ENCODE measurements at regions not wholly inside any gene's neighbourhood (a gene's known extent, or its start where the extent isn't known, plus 50 kb on each side); places are given as distances from the start of the nearest gene placed in this dataset.

- Histone ChIP-seq H3K4me2 (ENCODE audit: low read length) (no peak overlapping the region), H3K79me2 (ENCODE audit: low read length) (no peaks in the 10 kb centered on the region), H3K9me3 (ENCODE audit: insufficient read depth, low read length) (no peaks in the 10 kb centered on the region), H2AFZ (ENCODE audit: low read depth, low read length) (no peak overlapping the region), H3K36me3 (replicated peaks; ENCODE audit: low read depth, low read length) (no peaks in the 10 kb centered on the region), H4K20me1 (ENCODE audit: insufficient read depth, low read length) (no peaks in the 10 kb centered on the region), H3K4me3 (ENCODE audit: low read length) (no peak overlapping the region), H3K9ac (ENCODE audit: low read length) (no peak overlapping the region), H3K4me1 (ENCODE audit: low read length) (no peaks in the 10 kb centered on the region), H3K27ac (ENCODE audit: low read length) (no peak overlapping the region), H3K27me3 (ENCODE audit: low read depth, low read length) (no peaks in the 10 kb centered on the region)
- TF ChIP-seq EZH2phosphoT487 (IDR thresholded peaks at IDR 0.05; ENCODE audit: low read depth), result no peak
- no peak for TF ChIP-seq CTCF (IDR thresholded peaks at IDR 0.05; ENCODE audit: low read depth, low read length)
Observed at GRCh38 chr7:69335331-69335730, 262.9 kb upstream of the AUTS2 start.

- no peak overlapping the region for H3K4me3 ChIP-seq (ENCODE audit: low read length)
- TF ChIP-seq CTCF (IDR thresholded peaks at IDR 0.05; ENCODE audit: low read depth, low read length) (no peak), EZH2phosphoT487 (IDR thresholded peaks at IDR 0.05; ENCODE audit: low read depth) (no peak)
- no peak overlapping the region for H3K9ac ChIP-seq (ENCODE audit: low read length)
- no peaks in the 10 kb centered on the region for H4K20me1 ChIP-seq (ENCODE audit: insufficient read depth, low read length)
- H3K4me1 ChIP-seq (ENCODE audit: low read length), result no peaks in the 10 kb centered on the region
- no peak overlapping the region for H3K27ac ChIP-seq (ENCODE audit: low read length)
- no peaks in the 10 kb centered on the region for H3K36me3 ChIP-seq (replicated peaks; ENCODE audit: low read depth, low read length)
- no peak overlapping the region for H3K4me2 ChIP-seq (ENCODE audit: low read length)
- H3K79me2 ChIP-seq (ENCODE audit: low read length), result no peaks in the 10 kb centered on the region
- no peak overlapping the region for H2AFZ ChIP-seq (ENCODE audit: low read depth, low read length)
- no peaks in the 10 kb centered on the region for H3K27me3 ChIP-seq (ENCODE audit: low read depth, low read length)
- H3K9me3 ChIP-seq (ENCODE audit: insufficient read depth, low read length), result no peaks in the 10 kb centered on the region
Observed at GRCh38 chr7:69336976-69337375, 261.3 kb upstream of the AUTS2 start.

- no peaks in the 10 kb centered on the region for H4K20me1 ChIP-seq (ENCODE audit: insufficient read depth, low read length)
- H3K36me3 ChIP-seq (replicated peaks; ENCODE audit: low read depth, low read length), result no peaks in the 10 kb centered on the region
- H3K4me3 ChIP-seq (ENCODE audit: low read length), result no peak overlapping the region
- H3K4me1 ChIP-seq (ENCODE audit: low read length), result no peaks in the 10 kb centered on the region
- H3K27me3 ChIP-seq (ENCODE audit: low read depth, low read length), result no peaks in the 10 kb centered on the region
- H3K9ac ChIP-seq (ENCODE audit: low read length), result no peak overlapping the region
- H3K27ac ChIP-seq (ENCODE audit: low read length), result no peak overlapping the region
- H3K9me3 ChIP-seq (ENCODE audit: insufficient read depth, low read length), result no peaks in the 10 kb centered on the region
- H3K4me2 ChIP-seq (ENCODE audit: low read length), result no peak overlapping the region
- no peaks in the 10 kb centered on the region for H3K79me2 ChIP-seq (ENCODE audit: low read length)
- TF ChIP-seq EZH2phosphoT487 (IDR thresholded peaks at IDR 0.05; ENCODE audit: low read depth), result no peak
- TF ChIP-seq CTCF (IDR thresholded peaks at IDR 0.05; ENCODE audit: low read depth, low read length), result no peak
- no peak overlapping the region for H2AFZ ChIP-seq (ENCODE audit: low read depth, low read length)
Observed at GRCh38 chr7:69338144-69338543, 260.1 kb upstream of the AUTS2 start.

GRCh38 chr7:69341288-69341687 is 257.0 kb upstream of the AUTS2 start:
- H3K9ac ChIP-seq (ENCODE audit: low read length), result no peak overlapping the region
- no peaks in the 10 kb centered on the region for H4K20me1 ChIP-seq (ENCODE audit: insufficient read depth, low read length)
- no peaks in the 10 kb centered on the region for H3K27me3 ChIP-seq (ENCODE audit: low read depth, low read length)
- H3K4me3 ChIP-seq (ENCODE audit: low read length), result no peak overlapping the region
- H2AFZ ChIP-seq (ENCODE audit: low read depth, low read length), result no peak overlapping the region
- no peak overlapping the region for H3K4me2 ChIP-seq (ENCODE audit: low read length)
- no peaks in the 10 kb centered on the region for H3K4me1 ChIP-seq (ENCODE audit: low read length)
- no peaks in the 10 kb centered on the region for H3K79me2 ChIP-seq (ENCODE audit: low read length)
- H3K27ac ChIP-seq (ENCODE audit: low read length), result no peak overlapping the region
- no peaks in the 10 kb centered on the region for H3K9me3 ChIP-seq (ENCODE audit: insufficient read depth, low read length)
- no peaks in the 10 kb centered on the region for H3K36me3 ChIP-seq (replicated peaks; ENCODE audit: low read depth, low read length)
- TF ChIP-seq EZH2phosphoT487 (IDR thresholded peaks at IDR 0.05; ENCODE audit: low read depth) (no peak), CTCF (IDR thresholded peaks at IDR 0.05; ENCODE audit: low read depth, low read length) (no peak)

Data from OCI-LY3 (cell line).